Activated CD8-positive, alpha-beta memory T cell treated with anti-CD3 and anti-CD28 coated beads, Interleukin-2, amount 50 U/mL, for 1 hour (primary cell): ENCODE measurements at regions not wholly inside any gene's neighbourhood (a gene's known extent, or its start where the extent isn't known, plus 50 kb on each side); places are given as distances from the start of the nearest gene placed in this dataset.
"Not testable (repeated sequence)": the region's sequence is repeated elsewhere in the genome, so short reads cannot be mapped to it uniquely, and the experiment has no call there.

Experiments used
- DNase-seq: peaks from one replicate; pipeline ENCODE4 v3.0.0-alpha.2; 2020; ENCODE audit errors: extremely low read depth

GRCh38 chr14:38053666-38054065, 154.0 kb upstream of the SSTR1 start:
- DNase-seq, result no peak

- DNase-seq, result no peak
Measured at GRCh38 chr14:38056270-38056669, 151.4 kb upstream of the SSTR1 start.

- DNase-seq, result not testable (repeated sequence)
Measured at GRCh38 chr14:38062223-38062622, 145.5 kb upstream of the SSTR1 start.

DNA sequence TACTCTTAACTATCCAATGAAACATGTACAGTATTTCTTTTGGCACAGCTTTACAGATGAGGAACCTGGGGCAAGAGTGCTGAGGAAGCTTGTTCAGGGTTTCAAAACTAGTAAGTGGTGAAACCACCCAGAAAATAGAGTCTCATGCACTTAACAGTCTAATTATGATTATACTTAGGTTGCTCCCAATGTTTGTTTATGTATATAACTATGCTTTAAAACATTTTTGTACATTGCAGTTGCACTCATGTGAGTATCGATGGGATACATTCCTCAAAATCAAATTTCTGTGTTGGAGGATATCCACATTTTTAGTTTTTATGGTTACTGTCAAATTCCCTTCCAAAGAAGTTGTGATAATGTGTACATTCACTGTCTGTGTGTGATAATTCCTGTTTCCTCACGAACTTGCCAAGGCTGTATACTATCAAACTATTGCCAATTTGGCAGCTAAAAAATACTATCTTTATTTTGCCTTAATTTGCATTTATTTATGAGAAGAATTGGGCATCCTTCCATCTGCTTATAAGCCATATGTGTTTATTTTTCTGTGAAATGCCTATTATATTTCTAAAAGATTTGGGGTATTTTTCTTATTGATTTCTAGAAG, 143.9 kb upstream of the SSTR1 start:
- DNase-seq, result no peak

GRCh38 chr14:38065106-38065762, 142.5 kb upstream of the SSTR1 start:
- DNase-seq, result peak; percentile 49

DNA sequence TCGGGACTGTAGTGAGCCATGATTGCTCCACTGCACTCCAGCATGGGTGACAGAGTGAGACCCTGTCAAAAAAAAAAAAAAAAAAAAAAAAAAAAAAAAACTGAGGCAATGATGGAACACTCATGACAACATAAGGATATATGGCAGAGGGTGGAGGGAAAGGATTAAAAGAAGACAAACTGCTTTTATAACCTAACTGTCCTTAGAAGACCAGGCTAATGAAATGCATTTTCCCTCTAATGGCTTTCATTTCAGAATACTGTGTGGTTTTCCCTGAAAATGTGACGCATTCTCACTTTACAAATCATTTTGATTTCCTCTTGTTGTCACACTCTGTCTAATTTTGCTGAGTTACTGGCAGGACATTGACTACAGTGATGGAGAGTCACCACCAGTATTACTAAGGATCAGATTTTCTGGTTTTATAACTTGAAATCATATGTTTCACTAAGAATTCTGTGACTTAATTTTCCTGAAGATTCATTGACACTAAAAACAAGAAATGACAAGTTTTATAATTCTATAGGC, 137.6 kb upstream of the SSTR1 start:
- DNase-seq, result no peak

DNA sequence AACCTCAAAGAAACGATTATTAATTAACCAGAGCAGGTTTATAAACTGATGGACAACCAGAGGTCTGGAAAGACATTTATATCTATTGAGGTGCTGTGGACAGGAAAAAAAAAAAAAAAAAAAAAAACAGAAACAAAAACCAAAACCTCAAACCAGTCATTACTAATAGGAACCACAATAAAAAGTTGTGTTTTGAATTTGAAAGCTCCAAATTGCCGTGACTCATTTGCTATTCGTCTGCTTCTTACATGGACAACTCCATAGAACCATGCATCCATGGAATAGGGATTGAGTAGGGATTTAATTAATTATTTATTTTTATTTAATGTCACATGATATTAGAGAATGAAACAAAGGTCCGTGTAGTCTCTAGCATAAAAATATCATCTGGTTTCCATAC, 134.1 kb upstream of the SSTR1 start:
- no peak for DNase-seq

- DNase-seq, result no peak
Measured at GRCh38 chr14:38074081-38074480, 133.6 kb upstream of the SSTR1 start.

GRCh38 chr14:38074754-38075153, 132.9 kb upstream of the SSTR1 start:
- no peak for DNase-seq

- DNase-seq, result peak; percentile 34
Measured at GRCh38 chr14:38078393-38078792, 129.3 kb upstream of the SSTR1 start.

- DNase-seq, result no peak
Measured at GRCh38 chr14:38079268-38079667, 128.4 kb upstream of the SSTR1 start.

GRCh38 chr14:38079886-38080285, 127.8 kb upstream of the SSTR1 start:
- DNase-seq, result no peak

- DNase-seq, result no peak
Measured at GRCh38 chr14:38080696-38081095, 127.0 kb upstream of the SSTR1 start.

DNA sequence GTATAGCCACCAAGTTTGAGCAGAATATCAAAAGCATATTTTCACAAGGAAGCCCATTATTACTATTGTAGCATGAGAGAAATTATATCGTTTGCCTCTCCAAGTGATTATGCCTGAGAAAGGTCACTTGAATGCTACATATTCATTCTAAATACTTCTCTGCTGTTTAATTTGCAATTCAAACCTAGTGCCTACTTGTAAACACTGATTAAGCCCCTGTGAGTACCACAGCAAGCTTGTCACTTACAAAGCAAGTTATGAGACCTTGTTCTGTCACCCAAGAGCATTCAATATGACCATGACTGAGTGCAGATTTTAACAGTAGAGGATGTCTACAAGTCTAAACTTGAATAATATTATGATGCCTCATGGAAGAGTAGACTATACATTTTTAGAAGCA, 124.7 kb upstream of the SSTR1 start:
- DNase-seq, result no peak

DNA sequence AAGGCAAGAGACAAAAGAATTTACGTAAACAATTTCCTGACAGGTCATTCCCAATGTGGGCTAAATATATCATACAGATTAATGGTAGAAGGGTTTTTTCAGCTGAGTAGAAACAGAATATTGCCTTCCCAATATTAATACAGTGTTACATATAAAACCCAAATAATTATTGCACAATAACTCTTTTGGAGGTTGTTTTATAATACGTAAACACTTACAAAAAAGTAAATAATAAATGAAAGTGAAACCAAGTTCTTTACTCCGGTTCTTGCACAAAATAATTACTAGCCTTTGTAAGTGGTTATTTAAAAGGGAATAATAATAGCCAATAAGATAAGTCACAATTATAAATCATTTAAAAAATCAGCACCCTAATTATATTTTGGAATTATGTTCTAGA, 118.6 kb upstream of the SSTR1 start:
- no peak for DNase-seq

- DNase-seq, result no peak
Measured at GRCh38 chr14:38090506-38090905, 117.2 kb upstream of the SSTR1 start.

GRCh38 chr14:38098074-38098836, 109.4 kb upstream of the SSTR1 start:
- no peak for DNase-seq

DNA sequence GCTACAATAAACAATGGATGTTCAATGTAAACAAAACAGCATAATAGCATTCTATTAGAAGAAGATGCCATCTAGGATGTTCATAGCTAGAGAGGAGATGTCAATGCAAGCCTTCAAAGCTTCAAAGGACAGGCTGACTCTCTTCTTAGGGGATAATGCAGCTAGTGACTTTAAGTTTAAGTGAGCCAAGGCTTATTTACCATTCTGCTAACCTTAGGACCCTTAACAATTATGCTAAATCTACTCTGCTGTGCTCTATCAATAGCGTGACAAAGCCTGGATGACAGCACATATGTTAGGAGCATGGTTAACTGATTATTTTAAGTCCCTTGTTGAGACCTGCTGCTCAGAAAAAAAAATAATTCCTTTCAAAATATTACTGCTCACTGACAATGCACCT, 106.0 kb upstream of the SSTR1 start:
- DNase-seq, result no peak

DNA sequence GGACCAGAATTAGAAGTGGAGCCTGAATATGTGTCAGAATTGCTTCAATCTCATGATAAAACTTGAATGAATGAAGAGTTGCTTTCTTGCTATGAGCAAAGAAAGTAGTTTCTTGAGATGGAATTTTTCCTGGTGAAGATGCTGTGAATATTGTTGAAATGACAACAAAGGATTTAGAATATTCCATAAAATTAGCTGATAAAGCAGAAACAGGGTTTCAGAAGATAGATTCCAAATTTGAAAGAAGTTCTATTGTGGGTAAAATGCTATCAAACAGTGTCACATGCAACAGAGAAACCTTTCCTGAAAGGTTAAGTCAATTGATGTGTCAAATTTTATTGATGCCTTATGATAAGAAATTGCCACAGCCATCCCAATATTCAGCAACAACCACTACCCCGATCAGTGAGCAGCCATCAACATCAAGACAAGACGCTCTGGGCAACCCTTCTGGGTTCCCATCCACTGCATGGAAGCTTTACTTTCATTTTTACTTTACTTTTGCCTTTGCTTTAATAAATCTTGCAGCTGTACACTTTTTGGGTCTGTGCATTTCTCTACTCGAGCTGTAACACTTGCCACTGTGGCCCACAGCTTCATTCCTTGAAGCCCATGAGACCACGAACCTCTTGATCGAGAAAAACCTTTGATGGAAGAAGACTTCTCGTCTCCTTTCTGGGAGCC, 104.0 kb upstream of the SSTR1 start:
- DNase-seq, result no peak

DNA sequence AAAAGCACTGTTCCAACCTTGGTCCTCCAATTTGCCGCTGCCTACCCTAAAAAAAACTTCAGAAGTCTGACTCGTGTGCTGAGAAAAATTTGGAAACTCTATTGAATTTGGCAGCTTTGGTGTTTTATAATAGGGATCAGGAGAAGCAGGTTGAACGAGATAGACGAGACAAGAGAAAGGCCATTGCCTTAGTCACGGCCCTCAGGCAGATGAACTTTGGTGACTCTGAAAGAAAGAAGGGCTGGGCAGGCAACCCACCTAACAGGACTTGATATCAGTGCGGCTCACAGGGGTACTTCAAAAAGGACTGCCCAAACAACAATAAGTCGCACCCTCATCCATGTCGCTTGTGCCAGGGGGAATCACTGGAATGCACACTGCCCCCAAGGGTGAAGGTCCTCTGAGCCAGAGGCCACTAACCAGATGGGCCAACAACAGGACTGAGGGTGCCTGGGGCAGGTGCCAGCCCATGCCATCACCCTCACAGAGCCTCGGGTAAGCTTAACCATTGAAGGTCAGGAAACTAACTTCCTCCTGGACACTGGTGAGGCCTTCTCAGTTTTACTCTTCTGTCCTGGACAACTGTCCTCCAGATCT, 102.5 kb upstream of the SSTR1 start:
- DNase-seq, result no peak

DNA sequence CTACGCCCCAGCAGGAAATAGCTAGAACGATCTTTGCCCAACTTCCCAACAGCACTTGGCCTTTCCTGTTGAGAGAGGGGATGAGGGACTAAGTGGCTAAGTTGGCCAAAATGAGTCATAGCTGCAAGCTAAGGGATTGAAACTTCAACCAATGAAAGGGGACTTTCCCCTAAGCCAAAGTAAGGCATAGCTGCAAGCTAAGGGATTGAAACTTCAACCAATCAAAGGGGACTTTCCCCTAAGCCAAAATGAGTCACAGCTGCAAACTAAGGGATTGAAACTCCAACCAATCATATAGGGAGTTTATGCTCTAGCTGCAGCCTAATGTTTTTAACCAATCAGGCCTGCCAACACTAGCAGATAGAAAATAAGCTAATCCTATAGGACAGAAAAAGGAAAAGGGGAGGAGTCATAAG, 100.5 kb upstream of the SSTR1 start:
- no peak for DNase-seq

- DNase-seq, result no peak
Measured at GRCh38 chr14:38108681-38109080, 99.0 kb upstream of the SSTR1 start.
